Dedifferentiated amniotic fluid mesenchymal stem cell (primary cell): ENCODE measurements at regions not wholly inside any gene's neighbourhood (a gene's known extent, or its start where the extent isn't known, plus 50 kb on each side); places are given as distances from the start of the nearest gene placed in this dataset.
"Not testable (repeated sequence)": the region's sequence is repeated elsewhere in the genome, so short reads cannot be mapped to it uniquely, and the experiment has no call there.

ENCODE experiments used
- DNase-seq: peaks from one replicate; pipeline ENCODE4 v3.0.0-alpha.2; 2016; ENCODE audit errors: extremely low spot score

DNA sequence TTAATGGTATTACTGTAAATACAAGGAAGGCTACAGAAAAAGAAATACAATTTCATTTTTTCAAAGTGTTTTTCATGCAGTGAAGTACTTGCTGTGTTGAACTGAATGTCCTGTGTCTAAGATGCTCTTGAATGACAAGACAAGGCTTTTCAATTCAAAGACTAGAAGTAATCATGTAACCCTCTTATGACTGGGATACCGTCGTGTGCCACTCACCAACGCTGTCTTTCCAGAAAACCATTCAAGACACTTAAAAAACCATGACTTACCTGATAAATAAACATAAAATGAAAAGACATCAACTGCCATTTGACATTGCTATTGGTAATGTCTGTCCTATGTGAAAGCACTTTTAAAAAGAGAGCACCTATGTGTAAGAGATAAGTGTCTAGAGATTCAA is 183.1 kb upstream of the DPP10 start:
- DNase-seq, result no peak

DNA sequence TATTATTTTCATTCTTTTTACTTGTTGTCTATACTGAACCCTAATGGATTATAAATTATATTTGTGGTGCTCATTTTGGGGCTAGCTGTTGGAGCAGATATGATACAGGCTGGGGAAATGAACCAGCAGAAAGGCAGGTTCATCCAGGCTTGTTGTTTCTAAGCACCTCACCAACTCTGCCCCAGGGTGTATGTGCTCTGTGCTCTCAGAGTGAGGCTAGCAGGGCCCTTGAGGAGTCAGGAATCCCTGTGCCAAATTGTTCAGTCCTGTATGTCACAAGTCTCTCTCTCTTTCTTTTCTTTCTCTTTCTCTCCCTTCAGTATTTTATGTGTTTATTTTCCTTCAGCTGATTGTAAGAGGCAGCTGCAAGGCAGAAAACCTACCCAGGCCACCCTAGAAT is 181.1 kb upstream of the DPP10 start:
- no peak for DNase-seq

DNA sequence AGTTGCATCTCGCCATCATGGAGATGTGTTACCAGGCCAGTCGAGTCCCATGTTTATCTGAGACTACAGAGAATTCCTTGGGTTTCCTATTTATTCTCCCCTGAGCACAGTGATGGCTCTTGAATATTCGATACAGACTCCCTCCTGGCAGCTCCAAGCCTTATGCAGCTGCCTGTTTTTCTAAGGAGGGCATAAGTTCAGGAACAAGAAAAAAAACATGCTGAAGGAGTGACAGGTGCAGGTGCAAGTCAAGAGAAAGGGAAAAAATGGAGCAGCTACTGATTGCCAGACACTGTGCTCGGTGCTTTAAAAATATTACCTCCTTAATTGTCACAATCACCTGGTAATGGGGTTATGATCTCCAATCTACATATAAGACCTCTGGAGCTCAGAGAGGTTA is 177.2 kb upstream of the DPP10 start:
- no peak for DNase-seq

DNA sequence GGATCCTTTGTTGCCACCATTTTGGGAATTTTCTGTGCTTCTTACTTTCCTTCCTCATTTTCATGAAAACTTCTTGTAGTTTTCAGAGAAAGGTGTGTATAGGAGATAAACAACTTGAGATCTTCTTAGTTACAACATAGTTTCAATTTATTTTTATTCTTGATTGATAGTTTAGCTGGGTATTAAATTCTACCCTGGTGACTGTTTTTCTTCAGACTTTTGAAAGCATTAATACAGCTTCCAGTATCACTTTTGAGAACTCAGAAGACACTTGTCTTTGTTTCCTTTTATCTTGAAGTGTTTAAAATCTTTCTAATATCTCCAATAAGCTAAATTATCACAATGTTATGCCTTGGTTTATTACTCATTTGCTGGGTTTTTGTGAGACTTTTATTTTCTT is 167.5 kb upstream of the DPP10 start:
- DNase-seq, result no peak

DNA sequence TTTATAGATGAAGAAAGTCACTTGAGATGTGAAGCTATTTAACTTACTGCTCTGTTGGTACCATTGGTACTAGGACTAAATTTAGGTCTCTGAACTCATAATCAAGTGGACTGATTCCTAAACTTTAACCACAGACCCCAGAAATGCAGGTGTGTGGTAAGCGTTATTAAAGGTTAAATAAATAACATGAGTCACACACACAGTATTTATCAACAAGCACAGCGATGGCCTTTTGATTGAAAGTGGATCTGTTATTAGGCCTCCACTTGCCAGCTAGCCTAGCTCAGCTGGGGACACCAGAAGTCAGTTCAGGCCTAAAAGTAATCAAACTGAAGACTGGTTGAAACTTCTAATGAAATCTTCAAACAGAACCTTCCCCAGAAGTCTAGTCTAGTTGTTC is 161.3 kb upstream of the DPP10 start:
- DNase-seq, result no peak

DNA sequence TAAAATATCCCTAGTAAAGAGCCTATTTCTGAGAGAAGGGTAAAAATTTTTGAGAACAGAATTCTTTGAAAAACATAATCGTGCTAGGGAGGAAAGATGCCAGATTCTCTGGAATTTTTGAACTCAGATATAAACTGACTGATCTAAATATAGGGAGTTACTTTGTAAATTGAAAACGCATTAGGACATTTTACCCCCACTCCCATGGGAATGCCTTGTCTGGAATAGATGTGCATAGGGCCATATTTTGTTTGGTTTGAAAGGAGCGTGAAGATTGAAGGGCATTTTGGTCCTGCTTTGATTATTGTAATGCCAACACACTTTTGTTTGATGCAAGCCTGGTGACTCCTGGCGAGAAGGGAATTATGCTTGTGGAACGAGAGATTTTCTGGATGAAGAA is 158.7 kb upstream of the DPP10 start:
- DNase-seq, result no peak

DNA sequence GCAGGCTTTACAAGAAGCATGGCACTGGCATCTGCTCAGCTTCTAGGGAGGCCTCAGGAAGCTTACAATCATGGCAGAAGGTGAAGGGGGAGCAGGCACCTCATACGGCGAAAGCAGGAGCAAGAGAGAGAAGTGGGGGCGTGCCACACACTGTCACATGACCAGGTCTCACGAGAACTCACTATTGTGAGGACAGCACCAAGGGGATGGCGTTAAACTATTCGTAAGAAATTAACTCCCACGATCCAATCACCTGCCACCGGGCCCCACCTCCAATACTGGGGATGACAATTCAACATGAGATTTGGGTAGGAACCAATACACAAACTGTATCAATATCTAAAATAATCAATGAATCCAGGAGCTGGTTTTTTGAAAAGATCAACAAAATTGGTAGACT is 156.0 kb upstream of the DPP10 start:
- DNase-seq, result no peak

DNA sequence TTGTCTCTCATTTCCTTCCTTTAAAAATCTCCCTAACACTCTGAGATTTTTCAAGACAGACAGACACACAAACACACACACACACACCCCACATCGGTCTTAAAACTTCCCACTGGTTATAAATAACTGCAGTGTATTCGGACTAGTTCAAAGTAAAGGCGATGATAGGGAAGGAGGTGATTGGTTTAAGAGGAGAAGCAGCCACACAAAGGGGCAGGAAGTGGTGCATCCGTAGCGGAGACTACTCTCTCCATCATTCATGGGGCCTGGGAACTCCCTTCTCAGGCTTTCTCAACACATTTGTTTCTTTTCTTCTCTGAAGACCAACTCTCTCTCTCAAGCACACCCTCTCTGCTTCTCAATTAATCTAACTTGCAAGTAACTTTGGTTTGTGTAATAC is 149.1 kb upstream of the DPP10 start:
- DNase-seq, result no peak

DNA sequence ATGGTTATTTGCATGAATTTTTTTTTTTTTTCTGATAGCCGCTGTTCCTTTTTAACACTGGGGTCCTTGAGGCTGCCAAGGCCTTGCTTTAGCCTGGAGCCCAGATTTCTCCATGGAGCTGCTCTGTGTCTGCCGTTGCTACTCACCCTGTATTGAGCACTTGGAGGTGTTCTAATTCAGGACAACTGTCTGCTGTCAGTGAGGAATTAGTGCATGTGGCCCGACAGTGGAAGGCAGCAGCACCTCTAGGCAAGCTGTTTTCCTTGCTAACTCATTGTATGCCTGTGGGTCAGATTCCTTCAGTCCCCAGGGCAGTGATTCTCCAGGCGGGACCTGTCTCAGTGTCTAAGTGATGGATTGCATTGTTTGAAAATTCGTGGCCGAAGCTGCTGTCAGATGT is 147.7 kb upstream of the DPP10 start:
- no peak for DNase-seq

DNA sequence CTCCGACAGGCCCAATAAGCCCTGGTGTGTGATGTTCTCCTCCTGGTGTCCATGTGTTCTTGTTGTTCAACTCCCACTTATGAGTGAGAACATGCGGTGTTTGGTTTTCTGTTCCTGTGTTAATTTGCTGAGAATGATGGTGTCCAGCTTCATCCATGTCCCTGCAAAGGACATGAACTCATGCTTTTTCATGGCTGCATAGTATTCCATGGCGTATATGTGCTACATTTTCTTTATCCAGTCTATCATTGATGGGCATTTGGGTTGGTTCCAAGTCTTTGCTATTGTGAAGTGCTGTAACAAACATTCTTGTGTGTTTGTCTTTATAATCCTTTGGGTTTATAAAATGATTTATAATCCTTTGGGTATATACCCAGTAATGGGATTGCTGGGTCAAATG is 142.1 kb upstream of the DPP10 start:
- not testable (repeated sequence) for DNase-seq

DNA sequence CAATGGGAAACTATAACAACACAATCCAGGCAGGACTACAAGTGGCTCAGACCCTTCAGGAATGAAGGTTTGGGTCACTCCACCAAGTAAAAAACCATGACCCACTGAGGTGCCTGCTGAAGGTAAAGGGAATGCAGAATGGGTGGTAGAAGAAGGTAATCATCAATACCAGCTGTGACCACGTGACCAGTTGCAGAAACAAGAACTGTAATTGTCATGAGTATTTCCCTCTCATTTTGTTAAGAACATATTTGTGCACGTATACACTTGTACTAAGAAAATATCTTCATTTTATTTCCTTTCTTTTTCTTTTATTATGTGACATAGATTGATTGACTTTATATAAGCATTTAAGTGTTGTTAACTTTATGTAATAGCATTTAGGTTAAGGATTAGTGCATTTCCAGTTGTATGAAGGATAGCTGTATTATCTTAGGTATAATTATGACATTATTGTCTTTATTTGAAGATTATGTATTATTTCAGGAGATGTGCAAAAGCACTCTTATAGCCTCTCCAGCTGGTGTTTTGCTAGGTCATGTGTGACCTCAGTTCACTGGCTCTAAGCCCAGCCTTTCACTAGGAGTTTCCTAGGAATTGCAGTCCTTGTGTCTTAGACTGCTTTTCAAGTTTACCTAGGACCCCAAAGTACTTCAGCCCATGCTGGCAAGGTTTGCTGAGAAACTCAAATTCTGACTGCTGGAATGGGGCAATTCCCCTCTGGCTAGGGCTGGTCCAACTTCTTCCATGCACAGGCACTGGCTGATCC is 125.7 kb upstream of the DPP10 start:
- no peak for DNase-seq

DNA sequence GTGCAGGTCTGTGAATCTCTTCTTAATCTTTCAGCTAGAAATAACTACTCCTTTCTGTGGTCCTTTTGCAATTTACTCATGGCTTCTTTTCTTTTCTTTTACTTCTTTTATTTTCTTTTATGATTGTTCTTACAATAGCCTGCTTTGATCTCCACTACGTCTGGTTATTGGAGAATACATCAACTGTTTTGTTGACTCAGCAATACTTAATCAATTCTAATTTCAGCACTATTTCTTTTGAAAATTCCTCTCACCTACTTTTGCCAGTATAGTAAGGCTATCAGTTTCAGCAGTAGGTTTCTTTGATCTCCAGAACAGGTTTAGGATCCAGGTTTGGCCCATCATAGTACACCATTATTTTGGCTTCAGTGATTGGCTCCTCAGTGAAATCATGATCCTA is 111.8 kb upstream of the DPP10 start:
- DNase-seq, result no peak

DNA sequence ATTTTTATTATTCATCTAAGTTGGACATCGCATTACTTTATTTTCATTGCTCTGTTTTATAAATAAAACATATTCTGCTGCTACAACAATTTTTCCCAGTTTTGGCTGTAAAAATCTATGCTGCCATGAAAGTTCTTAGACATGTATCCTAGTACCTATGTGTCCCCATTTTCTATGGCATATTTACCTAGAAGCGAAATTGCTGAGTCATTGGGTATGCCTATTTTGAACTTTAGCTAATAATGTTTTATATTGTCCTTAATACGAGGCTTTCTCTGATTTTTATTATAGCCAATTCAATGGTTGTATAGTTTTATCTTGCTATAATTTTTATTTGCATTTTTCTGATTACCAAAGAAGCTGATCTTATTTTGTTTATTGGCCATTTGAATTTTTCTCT is 110.5 kb upstream of the DPP10 start:
- no peak for DNase-seq

DNA sequence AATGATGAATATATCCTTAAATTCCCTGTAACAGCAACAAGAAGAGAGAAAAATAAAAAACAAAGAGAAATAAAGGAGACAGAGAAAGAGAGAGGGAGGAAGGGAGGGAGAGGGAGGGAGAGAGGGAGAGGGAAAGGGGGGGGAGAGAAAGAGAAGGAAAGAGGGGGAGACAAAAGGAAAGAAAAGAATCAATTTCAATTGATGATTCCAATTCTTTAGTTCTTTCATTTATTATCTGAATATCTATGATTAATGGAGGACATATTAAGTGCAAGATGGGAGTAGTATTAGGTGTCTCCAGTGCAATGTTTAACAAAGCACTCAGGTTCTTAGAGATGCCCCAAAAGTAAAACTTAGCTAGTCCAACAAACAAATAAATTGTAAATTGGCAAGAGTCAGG is 97.2 kb upstream of the DPP10 start:
- no peak for DNase-seq

DNA sequence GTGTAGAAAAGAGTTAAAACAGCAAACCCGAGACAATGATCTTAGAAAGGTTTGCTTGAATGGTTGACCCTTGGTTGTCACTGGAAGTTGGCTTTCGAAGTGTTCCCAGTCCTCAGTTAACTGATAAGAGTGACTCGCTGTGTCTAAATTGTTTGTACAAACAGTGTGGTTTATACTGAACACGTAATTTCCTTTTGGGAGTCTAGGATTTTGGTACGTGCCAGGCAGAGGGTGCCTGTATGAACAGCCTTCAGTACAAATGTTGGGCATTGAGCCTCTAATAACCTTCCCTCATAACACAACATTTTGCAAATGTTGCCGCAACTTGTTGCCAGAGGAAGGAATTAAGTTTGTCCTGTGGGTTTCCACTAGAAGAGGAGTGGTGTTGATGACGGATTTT is 95.8 kb upstream of the DPP10 start:
- no peak for DNase-seq

DNA sequence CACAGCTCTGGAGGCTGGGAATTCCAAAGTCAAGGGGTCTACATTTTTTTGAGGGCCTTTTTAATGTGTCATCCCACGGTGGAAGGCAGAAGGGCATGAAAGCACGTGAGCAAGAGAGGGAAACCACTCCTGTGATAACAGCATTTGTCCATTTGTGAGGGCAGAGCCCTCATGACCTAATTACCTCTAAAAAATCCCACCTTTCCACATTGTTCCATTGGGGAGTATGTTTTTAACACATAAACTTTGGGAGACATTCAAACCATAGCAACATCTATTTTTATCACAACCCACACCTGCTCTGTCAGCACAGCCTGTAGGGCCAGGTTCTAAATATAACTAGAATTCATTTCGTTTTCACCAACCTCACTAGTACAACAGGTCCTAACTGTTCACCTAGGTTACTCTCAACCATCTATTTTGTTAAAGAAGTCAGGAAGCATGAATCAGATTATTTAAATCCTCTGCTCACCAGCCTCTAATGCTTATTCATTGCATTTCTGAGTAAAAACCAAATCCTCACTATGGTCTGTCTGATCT is 92.2 kb upstream of the DPP10 start:
- no peak for DNase-seq

DNA sequence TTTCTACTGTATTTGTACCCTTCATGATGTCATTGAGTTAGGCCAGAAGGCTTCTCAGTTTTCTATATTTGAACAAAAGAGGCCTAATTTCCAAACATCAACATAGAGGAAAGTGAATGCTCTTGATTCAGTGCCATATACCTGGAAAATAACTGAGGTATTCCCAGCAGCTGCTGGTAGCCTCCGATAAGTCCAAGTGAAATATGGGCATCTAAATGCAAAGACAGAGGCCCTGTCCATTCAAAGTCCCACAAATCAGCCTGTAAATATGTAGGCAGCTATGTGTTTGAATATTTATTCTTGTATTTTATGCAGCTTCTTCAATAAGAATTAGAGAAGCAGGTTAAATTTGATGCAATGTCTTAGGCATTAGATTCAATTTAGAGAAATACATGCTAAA is 89.5 kb upstream of the DPP10 start:
- DNase-seq, result no peak

DNA sequence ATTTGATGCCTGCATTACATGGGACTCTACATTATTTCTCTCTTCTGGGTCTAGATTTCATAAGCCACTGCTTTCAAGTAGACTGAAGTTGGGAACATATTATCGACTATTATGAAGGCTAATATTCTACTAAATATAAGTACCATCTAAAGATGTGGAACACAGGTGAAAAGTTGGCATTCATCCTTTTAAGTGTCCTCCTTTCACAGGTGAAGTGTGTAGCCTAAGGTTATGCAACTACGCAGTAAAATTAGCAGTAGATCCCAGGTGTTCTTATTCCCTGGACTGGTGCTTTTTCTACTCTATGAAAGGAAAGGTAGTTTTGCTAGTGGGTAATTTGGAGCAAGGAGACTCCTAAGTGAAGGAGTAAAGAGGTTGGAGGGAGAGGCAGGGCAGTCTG is 88.2 kb upstream of the DPP10 start:
- no peak for DNase-seq

DNA sequence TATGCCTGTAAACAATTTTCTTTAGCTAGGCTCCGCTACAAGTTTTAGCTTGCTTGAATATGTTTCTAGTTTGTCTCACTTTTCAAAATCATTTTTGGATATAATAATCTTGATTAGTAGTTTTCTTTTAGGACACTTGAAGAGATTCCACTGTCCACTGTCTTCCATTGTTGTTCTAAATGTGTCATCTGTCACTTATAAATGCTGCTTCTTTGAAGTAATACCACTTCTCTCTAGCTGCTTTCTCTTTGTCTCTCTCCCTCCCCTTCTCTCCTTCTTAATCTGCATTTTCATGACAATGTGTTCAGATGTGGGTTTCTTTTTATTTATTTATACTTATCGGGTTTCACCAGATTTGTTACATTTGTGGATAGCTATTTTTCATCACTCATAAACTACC is 73.7 kb upstream of the DPP10 start:
- DNase-seq, result no peak

DNA sequence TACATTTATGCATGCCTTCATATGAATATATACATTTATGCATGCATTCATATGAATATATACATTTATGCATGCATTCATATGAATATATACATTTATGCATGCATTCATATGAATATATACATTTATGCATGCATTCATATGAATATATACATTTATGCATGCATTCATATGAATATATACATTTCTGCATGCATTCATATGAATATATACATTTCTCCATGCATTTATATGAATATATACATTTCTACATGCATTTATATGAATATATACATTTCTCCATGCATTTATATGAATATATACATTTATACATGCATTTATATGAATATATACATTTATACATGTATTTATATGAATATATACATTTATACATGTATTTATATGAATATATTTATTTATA is 70.7 kb upstream of the DPP10 start:
- not testable (repeated sequence) for DNase-seq

DNA sequence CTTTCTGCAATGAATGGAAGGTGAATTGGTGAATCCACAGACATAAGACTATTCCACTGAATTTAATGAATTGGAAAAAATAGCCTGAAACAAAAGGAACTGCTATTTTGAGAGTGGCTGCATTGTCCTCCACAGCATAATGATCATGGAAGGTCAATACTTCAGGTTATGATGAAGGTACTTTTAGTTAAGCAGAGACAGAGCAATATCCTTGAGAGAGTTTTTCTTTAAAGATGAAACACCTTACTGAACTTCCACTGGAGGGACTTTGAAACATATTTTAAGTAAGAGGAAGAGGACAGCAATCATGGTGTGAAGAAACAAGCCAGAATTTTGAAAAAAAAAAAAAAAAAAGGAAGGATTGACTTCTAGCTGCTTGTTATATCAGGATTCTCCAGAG is 68.8 kb upstream of the DPP10 start:
- DNase-seq, result no peak

DNA sequence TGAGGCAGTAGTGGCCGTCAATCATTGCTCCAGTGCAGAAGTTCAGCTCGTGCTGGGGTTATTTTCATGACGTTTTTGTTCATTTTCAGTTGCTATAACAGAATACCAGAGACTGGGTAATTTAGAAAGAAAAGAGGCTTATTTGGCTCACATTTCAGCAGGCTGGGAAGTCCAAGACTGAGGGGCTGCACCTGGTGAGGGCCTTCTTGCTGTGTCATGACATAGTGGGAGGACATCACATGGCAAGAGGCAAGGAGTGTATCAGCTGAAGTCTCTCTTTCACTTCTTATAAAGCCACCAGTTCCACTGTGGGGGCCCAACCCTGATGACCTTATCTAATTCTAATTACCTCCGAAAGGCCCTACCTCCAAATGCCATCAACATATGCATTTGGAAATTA is 58.0 kb upstream of the DPP10 start:
- DNase-seq, result no peak

DNA sequence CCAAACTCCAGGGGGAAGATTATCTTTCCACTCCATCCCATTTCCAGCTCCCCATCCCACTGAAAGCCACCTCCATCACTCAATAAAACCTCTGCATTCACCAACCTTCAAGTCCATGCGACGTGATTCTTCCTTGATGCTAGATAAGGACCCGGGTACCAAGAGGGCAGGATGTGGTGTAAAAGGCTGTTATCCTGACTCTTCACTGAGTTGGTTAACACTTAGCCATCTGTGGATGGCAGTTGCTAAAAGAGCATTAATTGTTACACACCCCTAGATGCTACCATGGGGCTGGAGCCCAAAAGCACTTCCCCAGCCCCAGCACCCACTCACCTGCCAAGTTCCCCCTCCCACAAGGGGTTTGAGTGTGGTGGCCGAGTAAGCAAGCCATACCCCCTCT is 53.4 kb upstream of the DPP10 start:
- DNase-seq, result no peak
